Stomach (tissue), 8 donors: ENCODE measurements at regions not wholly inside any gene's neighbourhood (a gene's known extent, or its start where the extent isn't known, plus 50 kb on each side); places are given as distances from the start of the nearest gene placed in this dataset.

Source experiments
- DNase-seq, 2 donors: peaks; one replicate each; pipeline versions ENCODE4 v3.0.0 to v3.0.0-alpha.2; 2013 to 2019
- H3K27ac ChIP-seq, 5 donors: fragments of 200-600 bp in 4 of 5; sonication (generic) in 4 of 5; one replicate each; pipeline ENCODE4 v1.5.1; 2013 to 2019; ENCODE audit warnings: mild to moderate bottlenecking in 1 of 5, moderate library complexity in 1 of 5
- H3K27me3 ChIP-seq, 3 donors: fragments of 200-600 bp; sonication (generic); one replicate each; pipeline ENCODE4 v1.5.1; 2017 to 2019; ENCODE audit warnings: mixed run types in 1 of 3
- H3K36me3 ChIP-seq, 4 donors: fragments of 200-600 bp; sonication (generic); 1 replicate in 3 of 4; 2 replicates in 1 of 4; pipeline ENCODE4 v1.5.1; 2016 to 2019
- H3K4me1 ChIP-seq, 4 donors: fragments of 200-600 bp; sonication (generic); one replicate each; pipeline ENCODE4 v1.5.1; 2016 to 2019
- H3K4me3 ChIP-seq, 4 donors: fragments of 200-600 bp; sonication (generic) in 3 of 4; one replicate each; pipeline ENCODE4 v1.5.1; 2016 to 2019; ENCODE audit warnings: mild to moderate bottlenecking in 1 of 4
- H3K9me3 ChIP-seq, 4 donors: fragments of 200-600 bp; sonication (generic); one replicate each; pipeline ENCODE4 v1.5.1; 2016 to 2019
- EP300 ChIP-seq: sonication (generic); formaldehyde crosslinking; IDR thresholded peaks from one replicate; pipeline ENCODE4 v1.6.1; 2017; ENCODE audit warnings: antibody characterized with exemption
- POLR2A ChIP-seq, 4 donors: fragments of 450-650 bp; IDR thresholded peaks; one replicate each; pipeline ENCODE4 v1.6.1; 2016; ENCODE audit warnings: antibody characterized with exemption in 4 of 4, control low read depth in 2 of 4, mild to moderate bottlenecking in 1 of 4, moderate library complexity in 1 of 4
- POLR2AphosphoS5 ChIP-seq, 3 donors: sonication (generic); formaldehyde crosslinking; IDR thresholded peaks; one replicate each; pipeline ENCODE4 v1.6.1; 2016; ENCODE audit warnings: antibody characterized with exemption in 3 of 3
- WGBS, 5 donors: extraction: QIAGEN DNeasy Blood & Tissue Kit in 3 of 5; methylation state at CpG; one replicate each; pipeline versions ENCODE4 v1.1.5 to v1.1.7; 2013 to 2018; 5-methylcytosine and 5-hydroxymethylcytosine counted together
- intact Hi-C: fragments of 100-400 bp; cut with DNase I; formaldehyde crosslinking; loops from one replicate; pipeline ENCODE4 v1.15.1; 2023; ENCODE audit warnings: low total_unique reads
- TF ChIP-seq, protein P1 (sequence below), 7 experiments: fragments of 450-650 bp in 4 of 7; fragments of 200-600 bp in 3 of 7; sonication (generic) in 3 of 7; IDR thresholded peaks; one replicate each; pipeline ENCODE4 v1.5.1; 2016 to 2019; ENCODE audit warnings: antibody characterized with exemption in 7 of 7, control low read depth in 2 of 7, mild to moderate bottlenecking in 1 of 7
- donor health status: healthy with polysubstance abuse.
- donor health status: Bipolar disorder and iron deficiency.
- donor health status: healthy.

DNA sequence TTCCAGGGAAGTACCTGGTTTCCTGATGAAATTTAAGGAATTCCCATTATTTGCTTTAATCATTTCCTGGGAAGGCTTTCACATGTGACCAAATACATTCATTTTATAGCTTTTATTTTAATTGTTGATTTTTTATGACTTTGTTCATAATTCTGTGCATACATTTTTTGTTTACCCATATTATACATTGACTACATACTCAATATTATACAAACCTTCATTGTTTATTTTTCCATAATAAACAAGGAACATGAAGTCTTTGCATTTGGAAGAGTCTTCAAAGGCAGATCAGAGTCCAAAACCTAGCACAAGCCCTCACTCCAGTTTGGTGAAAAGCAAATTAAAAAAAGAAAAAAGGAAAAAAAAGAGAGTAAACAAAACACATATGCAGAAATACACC is 218.3 kb upstream of the NRIP1 start:
- Histone ChIP-seq H3K36me3 (no peaks in the 10 kb centered on the region), H3K4me1 (no peaks in the 10 kb centered on the region), H3K9me3 (peaks cover 0 to 4% (median 0%) of the 10 kb centered on the region in 4 donors), H3K27me3 (no peaks in the 10 kb centered on the region), H3K27ac (no peak overlapping the region), H3K4me3 (no peak overlapping the region)
- DNase-seq, result no peak
- TF ChIP-seq POLR2A (IDR thresholded peaks at IDR 0.05), result no peak
- TF ChIP-seq EP300, result no peak
- TF ChIP-seq POLR2AphosphoS5 (IDR thresholded peaks at IDR 0.05), result no peak
- TF ChIP-seq, protein P1, sequence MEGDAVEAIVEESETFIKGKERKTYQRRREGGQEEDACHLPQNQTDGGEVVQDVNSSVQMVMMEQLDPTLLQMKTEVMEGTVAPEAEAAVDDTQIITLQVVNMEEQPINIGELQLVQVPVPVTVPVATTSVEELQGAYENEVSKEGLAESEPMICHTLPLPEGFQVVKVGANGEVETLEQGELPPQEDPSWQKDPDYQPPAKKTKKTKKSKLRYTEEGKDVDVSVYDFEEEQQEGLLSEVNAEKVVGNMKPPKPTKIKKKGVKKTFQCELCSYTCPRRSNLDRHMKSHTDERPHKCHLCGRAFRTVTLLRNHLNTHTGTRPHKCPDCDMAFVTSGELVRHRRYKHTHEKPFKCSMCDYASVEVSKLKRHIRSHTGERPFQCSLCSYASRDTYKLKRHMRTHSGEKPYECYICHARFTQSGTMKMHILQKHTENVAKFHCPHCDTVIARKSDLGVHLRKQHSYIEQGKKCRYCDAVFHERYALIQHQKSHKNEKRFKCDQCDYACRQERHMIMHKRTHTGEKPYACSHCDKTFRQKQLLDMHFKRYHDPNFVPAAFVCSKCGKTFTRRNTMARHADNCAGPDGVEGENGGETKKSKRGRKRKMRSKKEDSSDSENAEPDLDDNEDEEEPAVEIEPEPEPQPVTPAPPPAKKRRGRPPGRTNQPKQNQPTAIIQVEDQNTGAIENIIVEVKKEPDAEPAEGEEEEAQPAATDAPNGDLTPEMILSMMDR (IDR thresholded peaks at IDR 0.05), result no peak
- intact Hi-C loops, result no loop called here

DNA sequence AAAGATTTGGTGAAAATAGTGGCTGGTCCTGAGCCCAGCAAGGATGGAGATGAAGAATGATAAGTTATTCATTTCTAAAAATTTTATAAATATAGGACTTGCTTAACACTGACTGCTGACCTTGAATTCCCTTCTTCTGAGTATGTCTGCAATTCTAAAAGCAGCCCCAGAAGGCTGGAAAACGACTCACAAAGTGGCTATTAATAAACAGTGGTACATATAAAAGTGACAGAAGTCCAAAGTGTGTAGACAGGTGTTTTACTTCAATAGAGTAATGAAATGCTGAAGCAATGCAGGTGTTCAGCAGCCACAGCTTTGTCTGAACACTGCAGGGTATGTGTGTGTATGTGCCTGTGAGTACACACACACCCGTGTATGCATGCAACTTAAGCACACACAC is 219.0 kb upstream of the NRIP1 start:
- no peak for DNase-seq
- 49 to 65% (median 55%) methylated on average over 2 of the region's 2 CpGs for WGBS, 5 donors
- H3K4me3 ChIP-seq, result no peak overlapping the region
- no peak for TF ChIP-seq EP300
- TF ChIP-seq POLR2A (IDR thresholded peaks at IDR 0.05), result no peak
- TF ChIP-seq, protein P1 (IDR thresholded peaks at IDR 0.05), result no peak
- TF ChIP-seq POLR2AphosphoS5 (IDR thresholded peaks at IDR 0.05), result no peak
- no peaks in the 10 kb centered on the region for H3K27me3 ChIP-seq
- intact Hi-C loops, result no loop called here
- no peaks in the 10 kb centered on the region for H3K36me3 ChIP-seq
- H3K27ac ChIP-seq, result no peak overlapping the region
- H3K9me3 ChIP-seq, result peaks cover 0 to 4% (median 0%) of the 10 kb centered on the region in 4 donors
- no peaks in the 10 kb centered on the region for H3K4me1 ChIP-seq

DNA sequence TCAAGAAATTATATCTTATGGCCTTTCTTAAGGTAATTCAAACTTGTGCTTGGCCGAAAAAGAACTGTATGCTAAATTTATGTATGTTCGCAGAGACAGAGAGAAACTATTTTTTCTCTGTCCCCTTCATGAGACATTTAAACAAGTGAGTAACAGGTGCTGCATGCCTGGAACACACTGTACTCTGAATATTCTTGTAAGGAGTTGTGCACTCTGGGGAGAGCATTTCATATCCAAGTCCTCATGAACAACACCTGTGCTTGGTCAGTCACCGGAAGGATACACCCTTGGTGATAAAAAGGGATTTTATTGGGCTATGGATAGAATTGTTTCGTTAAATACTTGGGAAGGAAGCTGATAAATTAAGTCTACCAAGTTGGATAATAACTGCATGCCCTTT is 220.8 kb upstream of the NRIP1 start:
- WGBS, 5 donors, result 89 to 92% (median 91%) methylated on average over 4 of the region's 4 CpGs
- TF ChIP-seq EP300 (no peak), POLR2AphosphoS5 (IDR thresholded peaks at IDR 0.05) (no peak), POLR2A (IDR thresholded peaks at IDR 0.05) (no peak)
- TF ChIP-seq, protein P1 (IDR thresholded peaks at IDR 0.05), result no peak
- no peak overlapping the region for H3K4me3 ChIP-seq
- H3K4me1 ChIP-seq, result peaks cover 0 to 5% (median 3%) of the 10 kb centered on the region in 4 donors
- no peak overlapping the region for H3K27ac ChIP-seq
- H3K27me3 ChIP-seq, result no peaks in the 10 kb centered on the region
- H3K36me3 ChIP-seq, result no peaks in the 10 kb centered on the region
- no peak for DNase-seq
- peaks cover 0 to 4% (median 0%) of the 10 kb centered on the region in 4 donors for H3K9me3 ChIP-seq
- intact Hi-C loops, result no loop called here

DNA sequence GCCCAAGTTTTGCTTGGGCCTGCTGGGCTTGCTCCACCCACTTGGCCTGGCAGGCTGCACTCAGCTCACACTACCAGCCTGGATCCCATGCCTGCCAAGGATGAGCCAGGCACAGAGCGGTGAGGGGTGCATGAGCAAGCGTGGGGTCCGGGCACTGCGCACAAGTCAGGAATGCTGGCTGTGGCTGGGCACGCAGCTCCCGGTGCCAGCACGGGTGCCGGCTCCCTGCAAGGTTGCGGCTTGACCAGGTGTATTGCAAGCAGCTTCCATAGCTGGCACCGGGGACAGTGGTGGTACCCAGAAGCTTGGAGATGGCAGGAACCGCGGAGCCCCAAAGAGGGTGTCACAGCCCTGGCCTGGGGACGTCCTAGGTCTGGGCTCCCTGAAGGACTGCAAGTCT is 224.4 kb upstream of the NRIP1 start:
- Histone ChIP-seq H3K36me3 (no peaks in the 10 kb centered on the region), H3K27me3 (no peaks in the 10 kb centered on the region), H3K27ac (no peak overlapping the region), H3K9me3 (no peaks in the 10 kb centered on the region), H3K4me1 (peaks cover 0 to 10% (median 9%) of the 10 kb centered on the region in 4 donors), H3K4me3 (no peak overlapping the region)
- WGBS, 5 donors, result 80 to 99% (median 96%) methylated on average over 6 to 13 of the region's 13 CpGs
- TF ChIP-seq, protein P1 (IDR thresholded peaks at IDR 0.05), result no peak
- TF ChIP-seq EP300 (no peak), POLR2AphosphoS5 (IDR thresholded peaks at IDR 0.05) (no peak), POLR2A (IDR thresholded peaks at IDR 0.05) (no peak)
- intact Hi-C loops, result no loop called here
- DNase-seq, result no peak
